ENCODE measurements at regions not wholly inside any gene's neighbourhood (a gene's known extent, or its start where the extent isn't known, plus 50 kb on each side); places are given as distances from the start of the nearest gene placed in this dataset.

- no peak for TF ChIP-seq CTCF (conservative IDR thresholded peaks at IDR 0.05)
- TF ChIP-seq ZFX (IDR thresholded peaks at IDR 0.05) = no peak
These were observed 292.1 kb downstream of the SPRY2 start for GRCh38 chr13:80048802-80049201.
